Thyroid gland (tissue), 4 donors: ENCODE measurements at regions not wholly inside any gene's neighbourhood (a gene's known extent, or its start where the extent isn't known, plus 50 kb on each side); places are given as distances from the start of the nearest gene placed in this dataset.

Source experiments
- CTCF ChIP-seq, 6 experiments: fragments of 200-600 bp in 3 of 6; fragments of 450-650 bp in 3 of 6; sonication (generic) in 3 of 6; IDR thresholded peaks; one replicate each; pipeline ENCODE4 v1.5.1; 2016 to 2019; ENCODE audit warnings: antibody characterized with exemption in 6 of 6, mild to moderate bottlenecking in 2 of 6, inconsistent platforms in 1 of 6, moderate library complexity in 1 of 6
- POLR2A ChIP-seq, 2 donors: fragments of 450-650 bp; IDR thresholded peaks; one replicate each; pipeline ENCODE4 v1.6.1; 2017; ENCODE audit warnings: antibody characterized with exemption in 2 of 2, mild to moderate bottlenecking in 2 of 2, moderate library complexity in 1 of 2

- no peak for TF ChIP-seq CTCF (IDR thresholded peaks at IDR 0.05)
- no peak for TF ChIP-seq POLR2A (IDR thresholded peaks at IDR 0.05)
Measured at GRCh38 chr12:4223273-4223845, 50.2 kb upstream of the CCND2 start.
